Brain microvascular endothelial cell (primary cell): ENCODE measurements at regions not wholly inside any gene's neighbourhood (a gene's known extent, or its start where the extent isn't known, plus 50 kb on each side); places are given as distances from the start of the nearest gene placed in this dataset.
"Not testable (repeated sequence)": the region's sequence is repeated elsewhere in the genome, so short reads cannot be mapped to it uniquely, and the experiment has no call there.

Experiments
- DNase-seq: peaks from one replicate; pipeline ENCODE4 v3.0.0-alpha.2; 2020
- H3K27ac ChIP-seq: fragments of 250-450 bp; sonication (Bioruptor Pico); 2 replicates; pipeline ENCODE4 v1.5.1; 2020; ENCODE audit warnings: mild to moderate bottlenecking, moderate library complexity
- H3K27me3 ChIP-seq: fragments of 250-450 bp; sonication (Bioruptor Pico); replicated peaks from 2 replicates; pipeline ENCODE4 v1.5.1; 2020; ENCODE audit warnings: mild to moderate bottlenecking
- H3K36me3 ChIP-seq: fragments of 250-450 bp; sonication (Bioruptor Pico); replicated peaks from 2 replicates; pipeline ENCODE4 v1.5.1; 2020; ENCODE audit warnings: mild to moderate bottlenecking
- H3K4me3 ChIP-seq: 2 replicates; pipeline ENCODE4 v1.5.1; 2011; ENCODE audit warnings: low read depth, mild to moderate bottlenecking, control low read depth, low read length, moderate library complexity
- CTCF ChIP-seq: IDR thresholded peaks from 2 replicates; pipeline ENCODE4 v1.5.1; 2011; ENCODE audit warnings: low read depth, mild to moderate bottlenecking, moderate library complexity, low read length, control low read depth, inconsistent platforms; ENCODE audit errors: missing control alignments
- in situ Hi-C: cut with HindIII; loops from 2 replicates; pipeline ENCODE4 v1.10.0; 2017; ENCODE audit warnings: low sequenced_read_pairs, low pct_ligation_motif_present

- in situ Hi-C loops: no loop called here
- no peaks in the 10 kb centered on the region for H3K36me3 ChIP-seq
- H3K27ac ChIP-seq: no peak overlapping the region
- no peaks in the 10 kb centered on the region for H3K27me3 ChIP-seq
- no peak for DNase-seq
- TF ChIP-seq CTCF: no peak
- no peak overlapping the region for H3K4me3 ChIP-seq
These were observed 815.0 kb upstream of the ID2 start for GRCh38 chr2:7866825-7867224.

- TF ChIP-seq CTCF: no peak
- Histone ChIP-seq H3K4me3 (no peak overlapping the region), H3K36me3 (no peaks in the 10 kb centered on the region), H3K27me3 (no peaks in the 10 kb centered on the region), H3K27ac (no peak overlapping the region)
- in situ Hi-C loops: no loop called here
- DNase-seq: no peak
These were observed 814.0 kb upstream of the ID2 start for GRCh38 chr2:7867867-7868266.

- in situ Hi-C loops: no loop called here
- Histone ChIP-seq H3K36me3 (no peaks in the 10 kb centered on the region), H3K27me3 (no peaks in the 10 kb centered on the region), H3K27ac (no peak overlapping the region), H3K4me3 (no peak overlapping the region)
- no peak for DNase-seq
- TF ChIP-seq CTCF: no peak
These were observed 813.0 kb upstream of the ID2 start for GRCh38 chr2:7868836-7869235.

GRCh38 chr2:7876445-7876844 is 805.4 kb upstream of the ID2 start:
- in situ Hi-C loops, DNase-seq: not testable (repeated sequence)

GRCh38 chr2:7878266-7878665 is 803.6 kb upstream of the ID2 start:
- not testable (repeated sequence) for DNase-seq, H3K4me3 ChIP-seq

More at GRCh38 chr2:7876445-7876844, 805.4 kb upstream of the ID2 start:
- not testable (repeated sequence) for H3K27ac ChIP-seq, H3K4me3 ChIP-seq, H3K36me3 ChIP-seq, H3K27me3 ChIP-seq

GRCh38 chr2:7878786-7879482 is 802.9 kb upstream of the ID2 start:
- Histone ChIP-seq H3K27me3 (no peaks in the 10 kb centered on the region), H3K36me3 (no peaks in the 10 kb centered on the region), H3K27ac (no peak overlapping the region), H3K4me3 (no peak overlapping the region)
- no peak for DNase-seq
- in situ Hi-C loops: no loop called here
- TF ChIP-seq CTCF: no peak

More at GRCh38 chr2:7878266-7878665, 803.6 kb upstream of the ID2 start:
- H3K27me3 ChIP-seq, in situ Hi-C loops, H3K36me3 ChIP-seq, H3K27ac ChIP-seq: not testable (repeated sequence)

- Histone ChIP-seq H3K4me3 (no peak overlapping the region), H3K27me3 (no peaks in the 10 kb centered on the region), H3K27ac (no peak overlapping the region), H3K36me3 (no peaks in the 10 kb centered on the region)
- in situ Hi-C loops: no loop called here
- no peak for DNase-seq
- TF ChIP-seq CTCF: no peak
These were observed 802.4 kb upstream of the ID2 start for GRCh38 chr2:7879483-7879835.
